ENCODE measurements at regions not wholly inside any gene's neighbourhood (a gene's known extent, or its start where the extent isn't known, plus 50 kb on each side); places are given as distances from the start of the nearest gene placed in this dataset.
"Not testable (repeated sequence)": the region's sequence is repeated elsewhere in the genome, so short reads cannot be mapped to it uniquely, and the experiment has no call there.

GRCh38 chr1:98575955-98576354 lies 85.6 kb upstream of the SNX7 start:
- DNase-seq = no peak

- DNase-seq = no peak
Measured at GRCh38 chr1:98565951-98566350, 95.6 kb upstream of the SNX7 start.

GRCh38 chr1:98559291-98559690 lies 102.2 kb upstream of the SNX7 start:
- DNase-seq = no peak

DNA sequence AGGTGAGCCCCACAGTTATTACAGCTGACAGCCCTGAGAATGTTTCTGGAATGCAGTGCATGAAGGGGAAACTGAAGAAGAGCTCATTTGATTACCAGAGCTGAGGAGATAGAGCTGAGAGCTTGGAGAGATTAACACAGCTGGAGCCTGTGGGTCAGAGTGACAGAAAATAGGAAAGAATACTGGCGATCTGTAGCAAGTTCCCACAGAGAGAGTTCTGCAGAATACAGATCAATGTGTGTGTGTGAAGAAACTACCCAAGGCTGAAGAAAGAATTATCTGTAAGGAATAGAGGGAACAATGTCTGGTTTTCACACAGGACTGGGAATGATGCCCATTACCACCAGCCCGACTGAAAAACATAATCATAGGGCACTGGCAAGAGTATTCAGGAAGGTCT lies 103.6 kb upstream of the SNX7 start:
- no peak for DNase-seq

- no peak for DNase-seq
Measured at GRCh38 chr1:98556521-98557158, 104.9 kb upstream of the SNX7 start.

DNA sequence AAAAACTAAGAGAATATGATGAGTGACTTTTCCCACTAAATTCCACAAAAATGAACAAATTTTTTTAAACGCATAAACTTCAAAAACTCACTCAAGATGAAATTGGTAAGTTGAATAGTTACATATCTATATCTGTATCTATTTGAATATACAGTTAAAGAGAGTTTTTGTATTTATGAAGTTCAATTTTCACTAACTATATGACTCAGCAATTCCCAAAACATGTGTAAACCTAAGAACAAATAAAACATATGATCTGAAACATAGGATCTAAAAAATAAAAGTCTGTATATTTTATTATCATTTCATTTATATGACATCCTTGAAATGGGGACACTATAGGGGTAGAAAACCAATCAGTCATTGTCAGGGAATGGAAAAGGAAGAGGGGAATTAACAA lies 105.7 kb upstream of the SNX7 start:
- DNase-seq = no peak

DNA sequence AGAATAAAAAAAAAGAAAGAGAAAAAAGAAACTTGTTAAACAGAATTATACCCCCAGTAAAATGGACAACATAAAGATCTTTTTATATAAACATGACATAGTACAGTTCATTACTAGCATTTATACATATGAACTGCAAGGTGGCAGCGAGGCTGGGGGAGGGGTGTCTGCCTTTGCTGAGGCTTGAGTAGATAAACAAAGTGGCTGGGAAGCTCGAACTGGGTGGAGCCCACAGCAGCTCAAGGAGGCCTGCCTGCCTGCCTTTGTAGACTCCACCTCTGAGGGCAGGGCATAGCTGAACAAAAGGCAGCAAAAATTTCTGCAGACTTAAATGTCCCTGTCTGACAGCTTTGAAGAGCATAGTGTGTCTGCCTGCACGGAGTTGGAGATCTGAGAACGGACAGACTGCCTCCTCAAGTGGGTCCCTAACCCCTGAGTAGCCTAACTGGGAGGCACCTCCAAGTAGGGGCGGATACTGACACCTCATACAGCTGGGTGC lies 108.9 kb upstream of the SNX7 start:
- DNase-seq = not testable (repeated sequence)

GRCh38 chr1:98550076-98550475 lies 111.4 kb upstream of the SNX7 start:
- no peak for DNase-seq

GRCh38 chr1:98546319-98546718 lies 115.2 kb upstream of the SNX7 start:
- no peak for DNase-seq

- DNase-seq = no peak
Measured at GRCh38 chr1:98538106-98538505, 123.4 kb upstream of the SNX7 start.

GRCh38 chr1:98523256-98523655 lies 138.3 kb upstream of the SNX7 start:
- DNase-seq = no peak

- no peak for DNase-seq
Measured at GRCh38 chr1:98516306-98516705, 145.2 kb upstream of the SNX7 start.

GRCh38 chr1:98515744-98516143 lies 145.8 kb upstream of the SNX7 start:
- no peak for DNase-seq

- not testable (repeated sequence) for DNase-seq
Measured at GRCh38 chr1:98512216-98512615, 149.3 kb upstream of the SNX7 start.

DNA sequence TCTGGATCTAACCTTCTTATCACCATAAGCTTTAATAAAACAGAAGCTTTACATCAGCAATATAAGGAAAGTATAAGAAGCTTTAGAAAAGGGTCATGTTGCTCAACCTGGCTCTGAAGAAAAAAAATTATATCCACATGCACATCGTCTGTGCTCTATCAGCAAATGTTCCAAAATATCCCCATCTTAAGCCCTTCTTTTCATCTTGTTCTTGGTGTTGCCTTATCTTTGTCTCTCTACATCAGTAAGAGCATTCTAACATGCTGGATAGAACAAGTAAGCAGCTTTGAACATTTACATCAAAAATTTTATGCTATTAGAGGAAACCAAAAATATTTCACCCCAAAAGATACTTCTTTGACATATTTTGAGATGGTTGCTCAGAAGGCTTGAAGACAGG lies 157.8 kb upstream of the SNX7 start:
- no peak for DNase-seq

DNA sequence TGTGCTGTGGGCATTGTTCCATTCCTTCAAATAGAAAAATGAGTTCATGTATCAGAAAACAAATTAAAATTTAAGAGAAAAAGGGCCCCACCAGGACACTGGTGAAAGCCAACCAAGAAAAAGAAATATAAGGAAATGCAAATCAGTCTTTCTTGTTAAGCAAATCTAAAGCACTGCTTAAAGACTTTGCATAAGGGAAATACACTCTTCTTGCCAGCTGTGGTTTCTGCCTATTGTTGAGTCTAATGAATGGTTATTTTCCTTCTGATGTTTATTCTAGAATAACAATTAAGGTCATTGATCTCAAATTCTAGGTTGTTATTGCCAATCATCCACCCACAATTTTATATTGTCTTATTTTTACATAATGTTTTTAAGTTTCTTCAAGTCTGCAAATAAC lies 158.6 kb upstream of the SNX7 start:
- DNase-seq = no peak

- DNase-seq = no peak
Measured at GRCh38 chr1:98500324-98500723, 161.2 kb upstream of the SNX7 start.

DNA sequence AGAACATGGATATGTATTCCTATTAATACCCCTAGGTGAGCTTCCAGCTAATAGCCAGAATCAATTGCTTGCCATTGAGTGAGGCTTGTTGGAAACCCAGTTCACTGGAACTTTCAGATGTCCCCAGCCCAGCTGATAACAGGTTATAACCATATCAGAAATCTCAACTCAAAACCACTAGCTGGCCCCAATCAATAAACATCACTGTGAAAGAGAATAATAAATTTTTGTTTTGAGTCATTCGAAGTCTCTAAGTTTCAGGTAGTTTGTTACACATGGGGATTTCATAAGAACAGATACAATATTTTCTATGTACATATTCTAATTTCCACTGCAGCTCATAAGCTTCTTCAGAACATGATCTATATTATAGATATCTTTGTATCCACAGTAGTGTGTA lies 162.9 kb upstream of the SNX7 start:
- DNase-seq = no peak

GRCh38 chr1:98497497-98497896 lies 164.0 kb upstream of the SNX7 start:
- no peak for DNase-seq

GRCh38 chr1:98496256-98496995 lies 165.1 kb upstream of the SNX7 start:
- DNase-seq = no peak

DNA sequence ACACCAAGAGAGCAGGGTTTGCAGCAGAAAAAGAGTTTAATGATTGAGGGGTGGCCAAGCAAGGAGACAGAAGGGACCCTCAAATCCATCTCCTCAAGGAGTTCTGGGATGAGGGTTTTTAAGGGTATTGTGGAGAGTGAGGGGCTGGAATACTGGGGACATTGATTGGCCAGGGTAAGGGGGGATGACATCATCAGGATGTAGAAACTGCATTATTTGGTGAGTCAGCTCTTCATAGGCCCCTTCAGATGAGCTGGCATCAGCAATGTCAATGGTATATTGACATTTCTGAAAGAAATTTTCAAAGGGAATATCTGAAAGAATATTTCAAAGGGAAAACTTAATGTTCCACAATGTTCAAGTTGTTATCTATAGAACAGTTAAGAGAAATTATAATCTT lies 168.1 kb upstream of the SNX7 start:
- no peak for DNase-seq

GRCh38 chr1:98490099-98490498 lies 171.4 kb upstream of the SNX7 start:
- DNase-seq = no peak

- no peak for DNase-seq
Measured at GRCh38 chr1:98487620-98488019, 173.9 kb upstream of the SNX7 start.

DNA sequence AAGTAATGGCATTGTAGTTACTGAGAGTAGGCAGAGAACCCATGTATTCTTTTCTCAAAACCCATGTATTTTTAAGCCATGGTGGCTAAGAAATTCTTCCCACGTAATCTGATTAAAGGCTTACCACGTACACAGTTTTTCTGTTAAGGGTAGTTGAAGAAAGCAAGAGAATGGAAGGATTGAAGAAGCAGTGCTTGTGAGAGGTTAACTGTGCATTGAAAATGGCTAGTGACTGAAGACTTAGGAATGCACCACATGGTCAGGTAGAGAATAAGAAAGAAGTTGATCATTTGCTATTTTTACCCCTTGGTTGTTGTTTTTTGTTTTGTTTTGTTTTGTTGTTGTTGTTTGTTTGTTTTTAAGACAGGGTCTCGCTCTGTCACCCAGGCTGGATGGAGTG lies 178.9 kb upstream of the SNX7 start:
- DNase-seq = no peak

DNA sequence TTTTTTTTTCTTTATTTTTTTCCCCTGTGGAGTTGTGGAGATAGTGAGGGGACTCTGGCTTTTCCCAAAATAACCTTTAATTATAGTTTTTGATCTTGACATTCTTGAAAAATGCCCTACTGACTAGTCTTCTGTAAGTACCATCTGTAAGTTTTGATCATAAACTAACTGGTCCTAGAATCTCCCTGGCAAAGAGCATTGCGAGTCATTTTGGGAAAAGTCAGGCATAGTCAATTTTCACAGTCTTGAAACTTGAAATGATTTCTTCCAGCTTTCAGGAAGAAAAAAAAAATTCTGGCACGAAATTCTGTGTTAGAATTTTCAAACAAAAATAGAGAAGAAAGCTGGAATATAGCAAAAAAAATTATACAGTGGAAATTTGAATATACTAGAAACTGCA lies 181.2 kb upstream of the SNX7 start:
- DNase-seq = no peak
